ENCODE measurements at regions not wholly inside any gene's neighbourhood (a gene's known extent, or its start where the extent isn't known, plus 50 kb on each side); places are given as distances from the start of the nearest gene placed in this dataset.
"Not testable (repeated sequence)": the region's sequence is repeated elsewhere in the genome, so short reads cannot be mapped to it uniquely, and the experiment has no call there.

- TF ChIP-seq, protein P1, sequence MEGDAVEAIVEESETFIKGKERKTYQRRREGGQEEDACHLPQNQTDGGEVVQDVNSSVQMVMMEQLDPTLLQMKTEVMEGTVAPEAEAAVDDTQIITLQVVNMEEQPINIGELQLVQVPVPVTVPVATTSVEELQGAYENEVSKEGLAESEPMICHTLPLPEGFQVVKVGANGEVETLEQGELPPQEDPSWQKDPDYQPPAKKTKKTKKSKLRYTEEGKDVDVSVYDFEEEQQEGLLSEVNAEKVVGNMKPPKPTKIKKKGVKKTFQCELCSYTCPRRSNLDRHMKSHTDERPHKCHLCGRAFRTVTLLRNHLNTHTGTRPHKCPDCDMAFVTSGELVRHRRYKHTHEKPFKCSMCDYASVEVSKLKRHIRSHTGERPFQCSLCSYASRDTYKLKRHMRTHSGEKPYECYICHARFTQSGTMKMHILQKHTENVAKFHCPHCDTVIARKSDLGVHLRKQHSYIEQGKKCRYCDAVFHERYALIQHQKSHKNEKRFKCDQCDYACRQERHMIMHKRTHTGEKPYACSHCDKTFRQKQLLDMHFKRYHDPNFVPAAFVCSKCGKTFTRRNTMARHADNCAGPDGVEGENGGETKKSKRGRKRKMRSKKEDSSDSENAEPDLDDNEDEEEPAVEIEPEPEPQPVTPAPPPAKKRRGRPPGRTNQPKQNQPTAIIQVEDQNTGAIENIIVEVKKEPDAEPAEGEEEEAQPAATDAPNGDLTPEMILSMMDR (conservative IDR thresholded peaks at IDR 0.05; ENCODE audit: control insufficient read depth, insufficient read depth, low read depth, low read length): no peak
- H3K4me3 ChIP-seq (ENCODE audit: control insufficient read depth, low read depth, low read length): no peak overlapping the region
- DNase-seq (ENCODE audit: low read depth): no peak
Measured at GRCh38 chr5:72644296-72644695, 137.1 kb upstream of the ZNF366 start.

- DNase-seq (ENCODE audit: low read depth): no peak
- H3K4me3 ChIP-seq (ENCODE audit: control insufficient read depth, low read depth, low read length): no peak overlapping the region
- TF ChIP-seq, protein P1 (conservative IDR thresholded peaks at IDR 0.05; ENCODE audit: control insufficient read depth, insufficient read depth, low read depth, low read length): no peak
Measured at GRCh38 chr5:72641164-72641563, 134.0 kb upstream of the ZNF366 start.

DNA sequence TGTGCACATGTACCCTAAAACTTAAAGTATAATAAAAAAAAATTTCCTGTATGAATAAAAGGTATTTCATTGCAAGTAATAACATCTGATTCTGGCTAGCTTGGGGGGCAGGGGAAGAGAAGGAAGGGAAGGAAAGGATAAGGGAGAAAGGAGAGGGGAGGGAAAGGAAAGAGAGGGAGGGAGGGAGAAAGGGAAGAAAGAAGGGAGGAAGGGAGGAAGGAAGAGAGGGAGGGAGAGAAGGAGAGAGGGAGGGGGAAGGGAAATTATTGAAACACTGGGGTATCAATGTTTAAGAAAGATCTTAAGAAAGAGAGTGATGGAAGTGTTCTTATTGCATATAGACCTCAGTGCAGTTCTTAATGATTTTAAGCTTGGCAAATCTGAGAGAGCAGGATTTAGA, 129.8 kb upstream of the ZNF366 start:
- TF ChIP-seq, protein P1 (conservative IDR thresholded peaks at IDR 0.05; ENCODE audit: control insufficient read depth, insufficient read depth, low read depth, low read length): no peak
- no peak for DNase-seq (ENCODE audit: low read depth)
- H3K4me3 ChIP-seq (ENCODE audit: control insufficient read depth, low read depth, low read length): no peak overlapping the region

DNA sequence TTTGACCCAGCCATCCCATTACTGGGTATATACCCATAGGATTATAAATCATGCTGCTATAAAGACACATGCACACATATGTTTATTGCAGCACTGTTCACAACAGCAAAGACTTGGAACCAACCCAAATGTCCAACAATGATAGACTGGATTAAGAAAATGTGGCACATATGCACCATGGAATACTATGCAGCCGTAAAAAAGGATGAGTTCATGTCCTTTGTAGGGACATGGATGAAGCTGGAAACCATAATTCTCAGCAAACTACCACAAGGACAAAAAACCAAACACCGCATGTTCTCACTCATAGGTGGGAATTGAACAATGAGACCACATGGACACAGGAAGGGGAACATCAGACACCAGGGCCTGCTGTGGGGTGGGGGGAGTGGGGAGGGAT, 129.4 kb upstream of the ZNF366 start:
- H3K4me3 ChIP-seq (ENCODE audit: control insufficient read depth, low read depth, low read length); DNase-seq (ENCODE audit: low read depth): not testable (repeated sequence)

DNA sequence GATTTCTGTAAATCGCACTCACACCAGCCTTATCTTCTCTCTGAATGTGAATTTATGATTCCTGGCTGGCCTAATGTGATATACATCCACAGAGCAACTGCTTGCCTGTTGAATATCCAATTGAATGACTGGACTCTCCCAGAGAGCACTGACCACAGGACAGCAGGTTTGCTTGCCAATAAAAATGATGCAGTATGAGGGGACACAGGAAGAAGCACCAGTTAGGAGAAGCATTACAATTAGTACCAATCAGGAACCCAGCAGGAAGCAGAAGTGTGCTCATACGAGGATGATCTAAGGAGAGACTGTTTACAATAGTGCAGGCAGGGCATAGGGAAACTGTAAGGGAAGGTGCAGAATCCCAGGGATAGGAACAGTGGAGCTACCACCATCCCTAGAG, 127.2 kb upstream of the ZNF366 start:
- H3K4me3 ChIP-seq (ENCODE audit: control insufficient read depth, low read depth, low read length): no peak overlapping the region
- DNase-seq (ENCODE audit: low read depth): peak; percentile 68
- TF ChIP-seq, protein P1 (conservative IDR thresholded peaks at IDR 0.05; ENCODE audit: control insufficient read depth, insufficient read depth, low read depth, low read length): no peak

DNA sequence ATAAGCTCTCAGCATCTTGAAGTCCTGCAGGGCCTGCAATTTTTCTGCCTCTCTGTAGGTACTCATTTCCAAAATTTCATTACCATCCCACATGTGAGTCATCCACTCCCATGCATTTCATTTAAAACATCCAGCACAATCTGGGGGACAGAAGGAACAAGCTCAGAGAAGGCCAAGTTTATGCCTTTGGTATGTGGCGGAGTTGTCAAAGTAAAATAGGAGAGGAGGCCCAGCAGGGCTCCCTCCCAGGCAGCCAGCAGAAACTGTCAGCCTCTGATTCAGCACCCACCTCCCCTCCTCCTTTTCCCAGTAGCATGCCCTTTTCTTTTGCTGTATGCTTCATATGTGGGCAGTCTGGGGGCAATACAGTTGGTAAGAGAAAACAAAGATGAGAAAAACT, 126.4 kb upstream of the ZNF366 start:
- peak; percentile 83 for DNase-seq (ENCODE audit: low read depth)
- TF ChIP-seq, protein P1 (conservative IDR thresholded peaks at IDR 0.05; ENCODE audit: control insufficient read depth, insufficient read depth, low read depth, low read length): no peak
- no peak overlapping the region for H3K4me3 ChIP-seq (ENCODE audit: control insufficient read depth, low read depth, low read length)

GRCh38 chr5:72633041-72633445, 125.8 kb upstream of the ZNF366 start:
- DNase-seq (ENCODE audit: low read depth): peak; percentile 62

More at GRCh38 chr5:72633041-72633445, 125.8 kb upstream of the ZNF366 start:
- TF ChIP-seq, protein P1 (conservative IDR thresholded peaks at IDR 0.05; ENCODE audit: control insufficient read depth, insufficient read depth, low read depth, low read length): no peak
- no peak overlapping the region for H3K4me3 ChIP-seq (ENCODE audit: control insufficient read depth, low read depth, low read length)
